Activated CD8-positive, alpha-beta memory T cell treated with anti-CD3 and anti-CD28 coated beads, Interleukin-2, amount 50 U/mL, for 4 hours (primary cell): ENCODE measurements at regions not wholly inside any gene's neighbourhood (a gene's known extent, or its start where the extent isn't known, plus 50 kb on each side); places are given as distances from the start of the nearest gene placed in this dataset.

Source experiments
- DNase-seq: peaks from one replicate; pipeline ENCODE4 v3.0.0-alpha.2; 2020

DNA sequence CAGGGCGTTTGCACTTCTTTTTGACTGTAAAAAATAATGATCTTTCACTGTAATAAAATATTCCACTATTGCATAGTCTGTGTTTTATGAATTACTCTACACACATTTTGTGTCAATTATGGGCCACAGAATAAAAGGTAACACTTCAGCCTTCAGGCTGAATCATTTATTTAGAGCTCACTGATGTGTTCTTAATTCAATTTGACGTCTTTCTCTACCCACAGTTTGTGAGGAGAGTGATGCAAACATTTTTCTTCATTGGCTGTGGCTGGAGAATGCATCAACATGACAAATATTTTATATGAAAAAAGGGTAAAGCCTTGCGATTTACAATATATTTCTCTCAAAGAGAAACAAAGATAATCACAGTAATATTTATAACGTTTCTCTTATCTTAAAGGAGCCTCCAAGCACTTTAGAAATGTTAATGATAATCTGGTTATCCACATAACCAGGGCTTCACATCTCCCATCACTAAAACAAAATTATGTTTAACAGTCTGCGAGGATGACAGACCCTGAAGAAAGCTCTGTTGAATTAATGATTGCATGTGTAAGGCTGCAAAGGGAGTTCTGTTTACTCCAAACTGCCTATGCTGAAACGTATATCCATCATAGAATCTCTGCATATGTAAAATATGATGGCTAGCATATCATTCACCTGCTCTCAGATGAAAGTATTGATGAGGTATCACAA is 951.3 kb downstream of the ZPLD1 start:
- DNase-seq, result no peak

DNA sequence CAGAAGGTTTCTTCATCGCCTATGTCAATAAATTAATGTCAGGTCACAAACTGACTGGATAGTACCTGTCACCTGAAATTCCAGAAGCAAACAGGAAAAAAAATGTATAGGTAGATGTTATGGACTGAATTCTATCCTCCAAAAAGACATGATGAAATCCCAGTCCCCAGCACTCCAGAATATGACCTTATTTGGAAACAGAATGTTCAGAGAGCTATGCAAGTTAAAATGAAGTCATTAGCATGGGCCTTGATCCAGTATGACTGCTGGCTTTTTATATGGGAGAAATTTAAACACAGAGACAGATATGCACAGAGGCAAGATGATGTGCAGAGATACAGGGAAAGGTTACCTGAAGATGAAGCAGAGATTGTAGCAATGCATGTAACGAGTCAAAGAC is 953.4 kb downstream of the ZPLD1 start:
- DNase-seq, result no peak

DNA sequence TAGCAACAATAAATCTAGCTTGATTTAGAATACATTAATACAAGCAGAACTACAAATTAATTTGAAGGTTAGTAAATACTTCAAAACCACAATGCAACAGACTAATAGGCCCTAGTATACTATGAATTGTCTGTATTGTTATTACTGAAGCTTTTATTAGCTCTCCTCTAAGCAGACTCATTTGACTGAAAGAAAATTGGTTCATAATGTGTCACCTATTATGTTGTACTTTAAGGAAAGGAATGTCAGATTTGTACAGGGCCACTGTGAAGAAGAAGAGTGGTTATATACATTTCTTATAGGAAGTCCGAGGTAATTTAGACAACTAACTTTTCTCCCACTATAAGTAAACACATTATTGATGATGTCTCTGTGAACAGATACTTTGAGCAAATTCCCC is 954.5 kb downstream of the ZPLD1 start:
- no peak for DNase-seq

DNA sequence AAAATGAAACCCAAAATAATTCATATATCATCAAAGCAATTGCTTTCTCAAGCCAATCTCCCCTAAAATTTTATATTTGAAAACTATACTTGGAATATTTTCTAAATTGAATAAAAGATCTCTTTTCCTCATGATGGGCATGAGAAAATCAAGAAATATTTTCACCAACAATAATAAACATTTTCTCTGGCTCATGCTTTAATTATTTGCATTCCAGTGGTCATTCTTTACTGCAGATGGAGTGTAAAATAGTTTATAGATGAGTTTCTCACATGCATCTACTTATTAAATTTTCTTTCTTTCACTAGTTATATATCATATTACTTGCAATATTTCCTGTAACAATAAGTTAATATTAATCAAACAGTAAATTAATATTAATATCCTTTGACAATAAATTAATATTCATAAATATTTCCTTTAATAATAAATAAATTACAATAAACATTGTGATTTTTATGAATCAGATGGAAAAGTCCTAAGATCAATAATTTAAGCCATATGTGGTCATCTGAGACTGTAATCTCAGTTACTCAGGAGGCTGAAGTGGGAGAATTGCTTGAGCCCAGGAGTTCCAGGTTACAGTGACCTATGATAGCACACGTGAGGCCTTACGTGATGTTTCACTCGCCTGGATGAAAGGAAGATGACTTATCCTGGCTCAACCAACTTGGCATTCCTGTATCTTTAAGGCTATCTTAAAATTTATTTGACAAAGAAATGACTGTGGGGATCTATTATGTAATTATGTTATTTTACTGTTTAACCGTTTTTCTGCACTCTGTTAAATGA is 958.8 kb downstream of the ZPLD1 start:
- no peak for DNase-seq

DNA sequence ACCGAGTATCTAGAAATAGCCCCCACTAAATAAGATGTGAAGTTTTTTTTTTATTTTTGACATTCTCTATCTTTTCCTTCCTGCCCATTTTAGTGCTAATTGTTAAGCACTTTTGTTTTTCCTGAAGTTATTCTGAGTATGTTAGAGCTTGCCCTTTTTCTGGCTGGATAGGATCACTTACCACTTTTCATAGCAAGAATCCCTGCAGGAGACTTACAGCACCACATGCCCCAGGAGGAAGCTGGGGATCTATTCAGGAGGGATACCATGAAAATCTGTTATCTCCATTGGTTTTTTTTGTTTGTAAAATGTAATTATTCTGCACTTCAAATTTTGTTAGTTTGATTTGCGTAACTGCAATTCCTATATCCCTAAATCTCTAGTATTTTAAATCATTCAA is 968.4 kb downstream of the ZPLD1 start:
- no peak for DNase-seq

DNA sequence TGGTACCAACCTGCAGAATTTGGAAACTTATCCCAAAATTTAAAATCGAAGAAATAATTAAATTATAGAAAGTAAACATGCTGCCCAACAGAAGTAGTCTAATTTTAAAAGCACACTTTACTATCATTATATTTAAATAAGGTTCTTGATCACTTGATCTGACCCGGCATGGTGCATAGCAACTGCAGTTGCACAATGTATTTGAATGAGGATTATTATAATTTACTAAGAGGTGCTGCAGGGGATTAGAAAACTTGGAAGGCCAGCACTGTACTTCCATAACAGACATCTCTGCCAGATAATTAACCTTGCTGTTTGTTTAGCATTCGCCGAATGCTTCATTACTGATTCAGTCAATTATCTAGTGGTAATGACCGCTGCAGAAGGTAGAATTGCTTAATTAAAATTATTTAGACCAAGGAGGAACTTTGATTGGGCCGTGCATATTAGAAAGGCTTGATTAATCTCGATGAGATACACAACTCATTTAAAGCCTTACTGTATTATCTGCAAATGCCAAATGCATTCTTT is 971.6 kb downstream of the ZPLD1 start:
- DNase-seq, result no peak

DNA sequence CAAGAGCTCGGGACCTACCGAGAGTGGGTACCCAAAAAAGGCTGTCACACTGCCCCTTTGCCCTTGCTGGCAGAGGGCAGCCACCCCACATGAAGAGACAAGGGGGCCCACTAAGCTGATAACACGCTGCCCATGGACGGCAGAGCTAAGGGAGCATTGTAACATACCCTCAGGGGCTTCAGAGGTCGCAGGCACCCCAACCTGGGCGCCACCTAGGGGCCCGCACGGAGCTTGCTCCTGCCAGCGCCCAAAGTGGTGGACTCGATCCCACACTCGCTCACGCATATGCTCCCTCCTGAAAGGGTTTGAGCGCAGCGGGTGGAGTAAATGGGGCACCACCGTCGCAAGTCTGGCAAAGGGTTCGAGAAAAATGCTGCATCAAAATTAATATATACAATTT is 975.4 kb downstream of the ZPLD1 start:
- no peak for DNase-seq

DNA sequence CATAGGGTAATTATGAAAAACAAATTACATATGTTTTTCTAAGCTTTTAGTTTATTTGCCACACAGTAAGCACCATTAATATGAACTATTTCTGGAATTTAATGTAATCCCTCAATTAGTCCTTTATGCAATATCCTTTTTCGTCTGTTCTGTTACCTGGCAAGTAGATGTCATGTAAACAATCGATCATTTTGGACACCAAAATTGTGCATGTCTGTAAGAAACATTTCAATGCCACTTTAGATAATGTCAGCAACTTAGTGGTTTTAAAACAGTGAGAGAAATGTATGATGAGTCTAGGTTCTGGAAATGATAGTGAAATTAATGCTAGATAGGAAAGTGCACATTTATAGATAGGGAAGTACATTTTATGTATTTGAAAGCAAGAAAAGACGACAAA is 986.6 kb downstream of the ZPLD1 start:
- DNase-seq, result no peak

DNA sequence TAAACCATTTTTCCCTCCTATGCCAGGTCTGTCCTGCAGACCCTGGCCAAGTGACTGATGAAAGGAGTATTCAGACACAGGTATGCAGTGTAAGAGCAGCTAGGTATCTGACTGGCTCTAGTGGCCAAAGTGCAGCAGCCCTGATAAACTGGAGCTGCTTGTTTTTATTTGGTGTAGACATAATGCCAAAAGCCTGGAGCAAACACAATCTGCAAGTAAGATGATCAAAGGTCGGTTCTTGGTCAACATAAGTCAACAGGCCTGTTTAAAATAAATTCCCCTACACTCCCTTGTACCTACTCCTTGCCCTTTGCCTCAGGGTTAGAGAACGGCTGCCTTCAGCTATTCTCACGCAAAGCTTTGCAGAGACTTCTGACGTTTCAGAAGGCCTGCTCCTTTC is 1003.1 kb downstream of the ZPLD1 start:
- DNase-seq, result no peak

DNA sequence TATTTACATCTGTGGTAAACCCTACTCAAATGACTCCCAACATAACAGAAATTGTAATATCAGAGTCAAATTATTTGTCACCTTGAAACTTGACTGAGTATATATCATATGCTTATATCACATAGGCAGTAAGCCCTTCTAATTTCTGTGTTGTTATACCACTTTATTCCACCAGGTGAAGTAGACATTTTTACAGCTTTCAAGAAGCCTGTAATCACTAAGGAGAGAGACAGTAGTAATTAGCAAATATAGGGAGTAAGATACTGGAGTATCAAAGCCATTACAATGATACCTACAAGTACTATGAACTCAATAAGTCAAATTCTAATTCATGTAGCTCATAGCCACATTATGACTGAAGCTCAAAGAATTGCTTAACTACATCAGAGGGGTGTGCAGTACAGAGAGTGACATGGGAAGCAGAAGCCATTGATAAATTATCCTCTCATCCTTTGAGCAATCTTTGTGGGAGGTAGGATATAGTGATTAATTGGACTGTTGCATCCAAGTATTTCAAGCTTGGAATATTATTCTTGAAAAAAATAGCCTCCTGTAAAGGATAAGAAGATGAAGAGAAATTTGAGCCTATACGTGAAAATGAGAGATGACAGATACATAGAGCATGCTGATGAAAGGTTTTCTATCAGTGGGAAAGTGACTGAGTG is 1005.9 kb downstream of the ZPLD1 start:
- no peak for DNase-seq

DNA sequence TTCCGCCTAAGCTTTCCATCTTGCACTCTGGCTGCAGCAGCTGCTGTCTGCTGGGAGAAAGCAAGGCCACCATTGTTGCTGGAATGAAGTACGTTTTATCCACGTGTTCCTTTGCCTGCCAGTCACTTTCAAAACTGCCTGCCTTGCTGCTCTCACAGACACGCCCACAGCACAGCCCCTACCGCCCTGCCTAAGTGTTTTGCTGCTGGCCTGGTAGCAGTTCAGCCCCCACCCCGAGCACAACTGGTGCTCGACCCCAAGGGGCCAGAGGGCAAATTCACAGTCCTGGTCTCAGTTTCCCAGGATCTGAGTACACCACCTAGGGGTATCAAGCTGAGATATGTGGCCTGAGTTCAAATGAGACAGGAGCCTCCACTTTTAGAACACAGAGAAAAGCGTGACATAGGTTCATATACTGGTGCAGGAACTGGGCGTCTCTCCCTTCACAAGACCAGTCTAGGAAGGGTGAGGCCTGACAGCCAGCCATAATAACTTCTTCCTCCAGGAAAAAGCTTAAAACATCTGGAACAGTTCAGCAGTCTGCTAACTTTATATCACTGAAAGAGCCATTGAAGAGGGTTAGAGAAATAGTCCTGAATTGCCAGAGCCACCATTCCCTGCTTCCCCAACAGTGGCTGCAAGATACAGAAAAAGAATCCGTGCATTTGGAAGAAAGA is 1012.3 kb downstream of the ZPLD1 start:
- no peak for DNase-seq

DNA sequence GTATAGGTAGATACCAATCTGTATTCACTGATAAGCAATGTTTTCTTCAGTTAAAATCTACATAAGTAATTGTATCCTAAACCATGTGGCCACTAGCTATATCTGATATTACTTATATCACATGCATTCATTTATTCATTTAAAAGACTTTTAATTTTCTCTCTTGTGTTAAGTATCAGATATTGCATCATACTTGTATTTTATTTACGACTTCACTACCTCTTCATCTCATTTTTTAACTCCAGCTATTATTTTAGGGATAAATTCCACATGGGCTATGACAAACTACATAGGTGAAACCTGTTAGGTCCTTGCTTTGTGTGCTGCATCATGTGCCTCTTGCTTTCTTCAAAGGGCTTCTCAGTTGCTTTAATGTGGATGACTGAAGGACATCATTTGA is 1018.3 kb downstream of the ZPLD1 start:
- no peak for DNase-seq

DNA sequence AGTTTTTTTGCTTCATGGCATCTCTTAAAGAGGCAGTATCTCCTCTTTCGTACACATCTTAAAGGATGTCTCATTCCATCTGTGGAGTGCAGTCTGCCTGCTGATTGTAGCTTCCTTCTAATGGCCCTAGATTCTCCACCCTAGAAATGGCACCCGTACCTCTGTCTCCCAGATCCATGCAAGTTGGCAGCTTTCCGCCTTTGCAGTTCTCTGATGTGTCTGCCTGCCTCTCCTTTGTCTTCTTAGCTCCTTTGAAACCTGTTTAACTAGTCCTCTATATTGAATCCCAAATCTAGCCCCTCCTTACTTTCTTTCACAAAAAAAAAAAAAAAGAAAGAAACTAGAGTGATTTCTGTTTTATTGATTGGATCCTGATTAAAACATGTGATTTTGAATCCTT is 1025.0 kb downstream of the ZPLD1 start:
- no peak for DNase-seq

DNA sequence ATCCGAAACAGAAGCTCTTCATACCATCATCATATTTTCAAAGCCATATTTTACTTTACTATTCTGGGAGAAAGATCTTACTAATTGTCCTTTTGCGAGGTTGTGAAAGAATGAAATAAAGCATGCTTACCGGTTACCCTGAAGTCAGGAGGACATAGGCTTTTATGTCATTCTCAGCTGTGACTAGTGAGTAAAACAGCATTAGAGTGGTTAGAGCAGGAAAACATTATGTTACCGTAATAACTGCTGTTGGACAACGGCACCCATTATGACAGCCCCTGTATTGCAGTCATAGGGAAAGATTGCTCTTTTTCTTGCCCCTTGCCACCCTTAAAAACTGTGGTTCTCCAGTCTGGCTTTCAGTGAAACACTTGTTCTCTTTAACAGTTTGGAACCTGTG is 1035.7 kb downstream of the ZPLD1 start:
- no peak for DNase-seq

DNA sequence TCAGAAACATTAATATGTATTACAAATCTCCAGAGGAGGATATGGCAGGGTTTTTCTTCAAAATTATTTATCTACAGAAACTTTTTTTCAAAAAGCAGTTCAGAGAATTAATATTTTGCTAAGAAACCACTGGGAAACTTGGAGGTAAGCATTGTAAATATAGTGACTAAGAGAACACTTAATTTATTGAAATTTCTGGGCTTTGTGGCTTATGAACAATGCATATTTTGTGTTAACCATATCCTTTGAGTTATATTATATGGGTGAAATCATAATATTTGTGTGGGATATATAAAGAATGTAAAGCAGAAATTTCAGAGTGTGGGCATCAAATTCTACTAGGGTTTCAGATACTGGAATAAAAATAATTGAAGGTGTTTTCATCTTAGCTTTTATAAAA is 1059.2 kb downstream of the ZPLD1 start:
- DNase-seq, result no peak

DNA sequence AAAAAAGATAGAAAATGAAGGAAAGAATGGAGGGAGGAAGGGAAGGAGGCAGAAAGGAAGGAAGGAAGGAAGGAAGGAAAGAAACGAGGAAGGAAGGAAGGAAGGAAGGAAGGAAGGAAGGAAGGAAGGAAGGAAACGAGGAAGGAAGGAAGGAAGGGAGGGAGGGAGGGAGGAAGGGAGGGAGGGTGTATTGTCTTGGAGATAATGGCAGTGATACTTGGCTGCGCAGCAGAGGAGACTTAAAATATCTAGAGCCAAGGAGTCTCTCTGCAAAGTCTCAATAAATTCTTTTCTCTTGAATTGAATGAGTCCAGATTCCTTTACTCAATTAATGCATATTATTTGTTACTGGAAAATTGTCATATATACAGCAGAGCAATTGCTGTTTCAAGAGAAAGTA is 1059.7 kb downstream of the ZPLD1 start:
- DNase-seq, result no peak

DNA sequence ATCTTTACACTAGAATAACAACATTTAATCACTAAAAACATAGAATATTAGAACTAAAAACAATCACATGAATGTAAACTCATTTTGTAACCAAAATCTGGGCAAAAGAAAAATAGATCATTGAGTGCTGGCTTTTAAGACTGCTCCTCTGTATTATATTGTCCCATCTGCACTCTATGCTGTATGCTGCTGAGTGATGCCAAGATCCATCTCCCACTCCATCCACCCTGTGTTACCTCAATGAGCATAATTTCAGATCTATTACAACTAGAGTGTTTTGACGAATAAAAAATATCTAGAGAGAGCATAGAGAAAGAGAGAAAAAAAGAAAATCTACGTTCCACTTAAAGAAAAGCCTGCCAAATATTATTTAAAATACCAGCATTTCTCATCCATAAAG is 1060.4 kb downstream of the ZPLD1 start:
- no peak for DNase-seq

DNA sequence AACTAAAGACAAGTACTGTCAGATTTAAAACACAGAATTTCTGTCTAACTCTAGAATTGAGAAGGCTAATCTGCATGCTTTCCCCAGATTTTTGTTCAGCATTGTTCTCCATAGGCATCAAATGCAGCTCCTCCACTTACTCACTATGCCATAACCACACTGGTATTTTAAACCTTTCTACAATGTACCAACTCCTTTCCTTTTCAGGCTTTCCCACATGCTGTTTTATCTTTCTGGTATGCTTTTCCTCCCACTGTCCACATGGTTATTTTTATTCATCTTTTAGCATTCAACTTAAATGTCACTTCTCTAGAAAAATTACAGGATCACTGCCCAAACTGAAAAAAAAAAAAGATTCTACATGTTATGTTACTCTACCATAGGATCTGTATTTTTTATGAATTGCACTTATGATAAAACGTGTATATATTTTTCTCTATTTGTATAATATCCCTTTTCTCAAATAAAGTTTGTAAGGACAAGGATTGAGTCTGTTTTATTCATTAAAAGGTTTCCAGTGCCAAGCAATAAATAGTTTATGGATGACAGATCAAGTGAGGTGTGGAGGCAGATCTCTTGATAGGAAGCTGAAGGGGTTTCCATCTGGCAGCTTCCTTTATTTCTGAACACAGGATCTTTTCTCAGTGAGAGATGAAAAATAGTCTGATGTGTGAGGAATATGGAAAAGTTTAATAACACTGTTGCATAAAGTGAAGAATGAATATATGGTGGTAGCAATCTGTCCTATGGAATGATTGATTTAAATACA is 1064.5 kb downstream of the ZPLD1 start:
- no peak for DNase-seq

DNA sequence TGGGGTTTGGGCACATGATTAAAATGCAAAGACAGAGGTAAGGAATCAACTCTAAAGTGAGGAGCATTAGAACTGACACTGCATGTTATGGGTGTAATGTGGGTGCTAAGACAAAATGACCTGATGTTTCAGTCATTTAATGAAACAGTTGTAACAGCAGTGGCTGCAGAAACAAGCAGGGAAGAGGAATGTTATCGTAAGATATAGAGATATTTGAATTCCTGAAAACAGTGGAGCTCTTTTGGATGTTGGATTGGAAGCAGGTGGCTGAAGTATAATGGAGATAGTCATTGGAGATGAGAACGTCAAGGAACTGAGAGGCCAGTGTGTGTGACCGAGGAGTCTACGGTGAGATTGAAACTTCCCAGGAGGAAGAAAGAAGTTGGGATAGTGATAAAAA is 1065.2 kb downstream of the ZPLD1 start:
- no peak for DNase-seq

DNA sequence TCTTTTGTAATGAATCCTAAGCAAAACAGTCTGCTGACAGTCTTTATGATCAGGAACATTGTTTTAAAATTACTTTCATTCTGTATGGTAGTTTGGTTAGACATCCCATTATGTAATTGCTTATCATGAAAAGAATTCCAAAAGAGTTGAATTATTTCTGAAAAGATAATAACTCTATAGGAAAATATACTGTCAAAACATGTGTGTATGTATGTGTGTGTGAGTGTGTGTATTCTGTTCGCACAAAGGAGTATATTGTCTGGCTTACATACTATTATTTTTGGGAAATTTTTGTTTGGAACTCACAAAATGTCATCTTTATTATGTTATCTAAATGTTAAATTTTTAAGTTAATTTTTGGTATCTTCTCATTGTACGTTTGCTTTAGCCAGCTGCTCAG is 1075.9 kb downstream of the ZPLD1 start:
- no peak for DNase-seq

DNA sequence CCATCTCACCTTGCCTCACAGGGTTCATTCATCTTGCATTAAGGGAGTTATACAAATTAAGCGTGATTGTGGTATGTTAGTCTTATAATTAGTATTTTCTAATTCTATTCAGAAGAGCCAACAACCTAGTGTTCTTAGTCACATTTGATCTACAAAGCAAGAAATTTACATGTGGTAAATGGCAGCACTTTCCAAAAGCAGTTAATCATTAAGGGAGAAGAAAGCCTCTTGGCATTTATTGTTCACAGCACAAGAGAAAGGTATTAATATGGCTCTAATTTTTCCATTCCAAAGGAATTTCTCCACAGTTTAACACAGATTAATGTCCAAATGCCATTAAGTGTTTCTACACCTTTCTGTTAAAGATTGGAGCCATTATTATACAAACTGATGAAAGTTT is 1077.1 kb downstream of the ZPLD1 start:
- DNase-seq, result no peak

DNA sequence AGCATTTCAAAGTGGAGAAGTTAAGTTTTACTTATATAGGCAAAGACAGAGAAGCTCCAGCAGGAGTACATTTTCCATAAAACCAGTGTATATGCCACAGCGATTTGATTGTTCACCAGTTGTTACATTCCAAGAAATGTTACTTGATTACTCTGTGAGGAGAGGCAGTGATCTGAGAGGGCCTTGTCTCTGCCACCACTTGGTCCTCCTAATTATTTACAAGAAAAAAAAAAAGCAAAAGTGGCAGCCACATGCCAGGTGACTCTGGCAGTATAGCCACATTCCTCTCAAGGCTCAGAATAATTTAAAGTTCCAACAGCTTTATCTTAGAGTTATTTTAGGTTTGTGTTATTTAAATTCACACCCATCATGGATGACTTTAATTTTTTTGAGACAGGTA is 1077.8 kb downstream of the ZPLD1 start:
- no peak for DNase-seq

DNA sequence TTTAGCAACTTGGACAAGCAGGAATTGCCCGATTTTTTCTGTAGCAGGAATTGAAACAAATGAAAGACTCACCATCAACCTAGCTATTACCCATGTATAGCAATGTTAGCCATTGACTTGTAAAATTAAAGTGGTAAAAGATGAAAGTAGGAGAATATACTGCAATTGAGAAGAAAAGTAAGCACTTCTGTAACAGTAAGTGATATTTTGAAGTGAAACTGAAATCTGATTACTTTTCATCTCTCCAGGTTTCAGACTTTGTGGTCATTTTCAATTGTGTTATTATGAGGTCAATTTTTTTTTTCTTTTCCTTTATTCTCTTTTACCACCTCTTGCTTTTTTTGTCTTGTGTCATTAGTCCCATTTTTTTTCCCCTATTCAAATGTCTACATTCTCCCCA is 1078.2 kb downstream of the ZPLD1 start:
- DNase-seq, result no peak
